NCI-H128 (cell line): ENCODE measurements at regions not wholly inside any gene's neighbourhood (a gene's known extent, or its start where the extent isn't known, plus 50 kb on each side); places are given as distances from the start of the nearest gene placed in this dataset.

Experiments used
- DNase-seq: peaks from one replicate; lab custom pipeline; 2025; ENCODE audit not compliant: unreplicated experiment; lab: John Stamatoyannopoulos, UW

GRCh38 chr7:156139633-156140032 lies 327.4 kb upstream of the SHH start:
- DNase-seq: no peak

DNA sequence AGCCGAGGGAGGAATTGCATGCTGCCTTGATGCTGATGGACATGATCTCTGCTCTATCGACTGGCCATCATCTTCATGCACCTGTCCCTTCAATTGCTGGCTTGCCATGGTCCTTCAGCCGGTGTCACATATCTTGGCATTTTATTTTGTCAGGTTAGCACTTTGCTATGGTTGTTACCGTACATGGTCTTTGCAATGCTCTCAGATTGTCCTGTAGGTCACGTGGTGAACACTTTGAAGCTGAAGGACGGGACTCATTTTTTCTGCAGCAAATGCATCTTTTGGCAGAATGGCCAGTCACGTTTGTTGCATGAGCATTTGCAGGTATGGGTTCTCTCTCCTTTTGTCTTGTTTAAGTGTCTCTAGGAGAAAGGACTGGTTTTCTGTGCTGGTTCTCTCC lies 326.8 kb upstream of the SHH start:
- DNase-seq: no peak

DNA sequence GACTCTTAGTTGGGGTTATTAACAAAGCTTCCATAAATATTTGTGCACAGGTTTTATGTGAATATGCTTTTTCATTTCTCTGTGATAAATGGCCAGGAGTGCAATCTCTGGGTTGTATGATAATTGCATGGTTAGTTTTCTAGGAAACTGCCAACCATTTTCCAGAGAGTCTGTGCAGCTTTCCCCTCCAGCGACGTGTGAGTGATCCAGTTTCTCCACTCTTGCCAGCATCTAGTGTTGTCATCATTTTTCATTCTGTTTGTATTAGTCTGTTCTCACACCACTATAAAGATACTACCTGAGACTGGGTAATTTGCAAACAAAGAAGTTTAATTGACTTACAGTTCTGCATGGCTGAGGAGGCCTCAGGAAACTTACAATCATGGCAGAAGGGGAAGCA lies 319.6 kb upstream of the SHH start:
- DNase-seq: no peak

DNA sequence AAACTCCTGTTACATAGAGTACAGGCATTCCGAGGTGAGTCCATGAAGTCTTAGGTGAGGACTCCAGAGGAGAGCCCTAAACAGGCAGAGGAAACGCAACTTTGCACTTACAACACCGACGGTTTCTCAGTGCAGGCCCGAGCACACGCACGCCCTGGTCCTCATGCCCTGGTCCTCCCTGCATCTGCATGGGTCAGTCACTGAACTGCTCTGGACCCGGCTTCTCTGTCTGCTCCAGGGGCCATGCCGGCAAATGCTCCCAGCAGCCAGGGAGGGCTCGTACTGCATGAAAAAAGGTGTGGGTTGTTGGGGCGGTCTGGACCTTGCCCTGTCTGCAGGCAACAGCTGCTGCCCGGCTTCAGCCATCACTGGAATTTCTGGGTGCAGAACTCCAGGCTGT lies 317.3 kb upstream of the SHH start:
- DNase-seq: no peak

GRCh38 chr7:156128496-156128895 lies 316.2 kb upstream of the SHH start:
- no peak for DNase-seq

GRCh38 chr7:156127166-156128134 lies 315.2 kb upstream of the SHH start:
- no peak for DNase-seq

DNA sequence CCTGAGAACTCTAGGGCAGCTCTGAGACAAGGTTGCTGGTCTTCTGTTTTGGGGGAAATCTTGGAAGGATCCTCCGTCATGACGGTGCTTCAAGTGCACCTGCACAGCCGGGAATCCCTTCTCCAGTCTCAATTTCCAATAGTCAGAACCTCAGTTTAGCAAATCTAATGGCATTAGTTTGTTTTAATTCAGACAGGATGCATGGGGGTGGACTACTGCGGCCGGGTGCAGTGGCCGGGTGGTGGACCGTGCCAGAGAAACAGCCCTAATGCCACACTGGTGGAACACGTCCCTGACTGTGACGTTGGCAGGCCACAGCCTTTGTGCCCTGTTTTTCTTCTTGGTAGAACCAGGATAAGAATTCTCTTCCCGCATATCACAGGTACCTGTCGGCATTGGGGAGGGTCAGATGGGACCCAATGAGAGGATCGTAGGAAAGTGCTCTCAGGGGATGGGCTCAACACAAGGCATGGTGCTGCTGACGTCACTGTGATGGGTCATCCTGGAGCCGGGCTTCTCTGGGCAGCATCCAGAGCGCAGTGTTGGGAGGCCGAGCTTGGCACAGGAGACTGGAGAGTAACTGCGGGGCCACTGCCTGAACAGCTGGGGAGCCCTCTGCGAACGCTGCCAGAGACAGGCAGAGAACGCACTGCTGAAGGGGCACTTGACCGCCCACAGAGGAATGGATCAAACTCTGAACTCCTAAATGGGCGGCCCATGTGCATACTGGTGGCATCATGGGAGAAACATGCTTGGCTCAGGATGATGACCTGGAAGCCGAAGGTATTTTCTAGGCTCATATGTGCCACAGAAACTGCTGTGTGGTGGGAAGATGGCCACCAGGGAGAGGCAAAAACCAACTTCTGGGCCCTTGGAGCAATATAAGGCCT lies 313.8 kb upstream of the SHH start:
- no peak for DNase-seq

- no peak for DNase-seq
Measured at GRCh38 chr7:156124356-156124755, 312.1 kb upstream of the SHH start.

DNA sequence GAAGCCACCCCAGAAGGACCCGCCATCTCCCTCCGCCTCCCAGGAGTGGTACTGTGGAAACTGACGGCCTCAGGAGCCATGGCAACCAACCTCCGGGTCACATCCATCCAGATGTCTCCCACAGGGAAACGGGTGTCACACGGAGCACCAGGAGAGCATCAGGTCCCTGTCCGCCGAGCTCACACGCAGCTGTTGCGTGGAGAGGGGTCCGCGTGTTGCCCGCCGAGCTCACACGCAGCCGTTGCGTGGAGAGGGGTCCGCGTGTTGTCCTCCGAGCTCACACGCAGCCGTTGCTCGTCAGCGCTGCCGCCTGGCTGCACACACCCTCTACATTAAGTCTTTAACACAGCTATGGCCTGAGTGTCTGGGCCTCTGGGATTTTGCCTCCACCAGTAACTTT lies 311.1 kb upstream of the SHH start:
- no peak for DNase-seq

GRCh38 chr7:156122752-156123354 lies 310.6 kb upstream of the SHH start:
- no peak for DNase-seq

- DNase-seq: no peak
Measured at GRCh38 chr7:156121956-156122355, 309.7 kb upstream of the SHH start.

DNA sequence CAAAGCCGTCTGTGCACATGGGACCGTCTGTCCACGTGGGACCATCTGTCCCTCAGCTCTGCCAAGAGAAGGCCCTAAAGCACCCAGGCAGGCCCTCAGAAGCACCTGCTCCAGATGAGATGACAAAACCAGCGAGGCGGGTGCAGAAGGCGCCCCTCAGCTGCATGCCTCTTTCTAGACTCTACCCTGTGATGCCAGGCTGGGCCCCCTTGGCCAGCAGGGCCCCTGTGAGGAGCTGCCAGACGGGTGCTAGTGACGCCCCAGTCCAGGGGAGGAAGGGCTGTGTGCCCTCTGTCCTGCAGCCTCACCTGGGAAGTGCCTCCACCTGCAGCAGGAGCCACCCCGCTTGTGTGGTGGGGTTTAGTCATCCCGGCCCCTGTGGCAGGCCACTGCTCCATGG lies 309.2 kb upstream of the SHH start:
- DNase-seq: no peak

- no peak for DNase-seq
Measured at GRCh38 chr7:156120552-156120951, 308.3 kb upstream of the SHH start.

- DNase-seq: no peak
Measured at GRCh38 chr7:156119771-156120170, 307.5 kb upstream of the SHH start.

GRCh38 chr7:156118248-156118645 lies 306.0 kb upstream of the SHH start:
- DNase-seq: no peak

DNA sequence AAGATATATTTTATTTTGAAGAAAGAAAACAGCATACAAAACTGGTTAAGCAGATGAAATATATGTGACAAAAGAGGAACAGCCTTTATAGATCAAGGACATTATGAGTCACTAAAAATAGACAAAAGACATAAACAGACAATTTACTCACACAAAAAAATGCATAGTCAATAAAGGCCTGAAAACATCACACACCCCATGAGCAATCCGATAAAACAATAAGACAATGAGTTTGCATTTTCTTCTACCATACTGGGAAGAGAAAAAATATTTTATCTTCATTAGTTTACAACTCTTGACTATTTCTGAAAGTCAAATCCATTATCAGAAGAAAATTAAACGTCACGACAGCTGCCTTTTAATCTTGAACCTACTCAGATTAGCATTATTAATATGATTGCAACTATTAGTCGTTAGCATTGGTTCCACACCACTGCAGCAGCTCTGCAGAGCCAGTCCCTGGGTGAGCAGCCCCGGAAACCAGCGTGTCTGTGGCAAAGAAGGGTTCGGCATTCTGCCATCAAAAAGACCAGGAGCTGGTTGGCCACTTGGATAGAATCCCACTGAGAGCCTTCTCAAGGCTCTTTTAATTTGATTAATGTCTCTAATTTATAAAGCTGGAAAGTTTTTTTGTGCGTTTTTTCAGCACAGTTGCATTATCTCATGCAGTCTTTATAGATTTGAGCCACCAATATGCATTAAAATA lies 305.4 kb upstream of the SHH start:
- no peak for DNase-seq

- no peak for DNase-seq
Measured at GRCh38 chr7:156116514-156117215, 304.4 kb upstream of the SHH start.

- no peak for DNase-seq
Measured at GRCh38 chr7:156115582-156115981, 303.3 kb upstream of the SHH start.

- DNase-seq: no peak
Measured at GRCh38 chr7:156113731-156114130, 301.5 kb upstream of the SHH start.

GRCh38 chr7:156109988-156110387 lies 297.7 kb upstream of the SHH start:
- DNase-seq: no peak
